Stimulated activated naive CD8-positive, alpha-beta T cell treated with anti-CD3 and anti-CD28 coated beads, Interleukin-15, amount 100 ng/mL, for 72 hours (primary cell): ENCODE measurements at regions not wholly inside any gene's neighbourhood (a gene's known extent, or its start where the extent isn't known, plus 50 kb on each side); places are given as distances from the start of the nearest gene placed in this dataset.
"Not testable (repeated sequence)": the region's sequence is repeated elsewhere in the genome, so short reads cannot be mapped to it uniquely, and the experiment has no call there.

Experiments used
- ATAC-seq: fragments of 150-1000 bp; cut with Tn5 transposase; 2 replicates; pipeline ENCODE4 v1.10.0; 2021; ENCODE audit warnings: mild to moderate bottlenecking, moderate library complexity
- DNase-seq, 2 donors: peaks; one replicate each; pipeline ENCODE4 v3.0.0; 2021 to 2022
- H3K27ac Mint-ChIP-seq, 2 donors: one replicate each; pipeline ENCODE4 v1.8.0; 2022; ENCODE audit warnings: mild to moderate bottlenecking in 2 of 2, mixed read lengths in 2 of 2, moderate library complexity in 2 of 2
- H3K27me3 Mint-ChIP-seq: one replicate; pipeline ENCODE4 v1.8.0; 2022; ENCODE audit warnings: mixed read lengths
- H3K4me1 Mint-ChIP-seq: one replicate; pipeline ENCODE4 v1.8.0; 2022; ENCODE audit warnings: mild to moderate bottlenecking, mixed read lengths
- H3K4me3 Mint-ChIP-seq, 2 donors: one replicate each; pipeline ENCODE4 v1.8.0; 2022; ENCODE audit warnings: mild to moderate bottlenecking in 2 of 2, mixed read lengths in 2 of 2, moderate library complexity in 1 of 2
- H3K9me3 Mint-ChIP-seq, 2 donors: one replicate each; pipeline ENCODE4 v1.8.0; 2022; ENCODE audit warnings: mixed read lengths in 2 of 2

GRCh38 chr22:11066458-11067285 is 4461.3 kb upstream of the OR11H1 start:
- peak overlapping the region in 1 of 2 donors; percentile 4 for H3K27ac Mint-ChIP-seq
- DNase-seq (no peak), ATAC-seq (peak; percentile 20)
- no peaks in the 10 kb centered on the region for H3K27me3 Mint-ChIP-seq
- H3K4me3 Mint-ChIP-seq, result no peak overlapping the region
- H3K9me3 Mint-ChIP-seq, result peaks cover 46 to 56% of the 10 kb centered on the region in 2 donors
- H3K4me1 Mint-ChIP-seq, result no peaks in the 10 kb centered on the region

GRCh38 chr22:11067286-11067871 is 4460.6 kb upstream of the OR11H1 start:
- peaks cover 46 to 55% of the 10 kb centered on the region in 2 donors for H3K9me3 Mint-ChIP-seq
- H3K27ac Mint-ChIP-seq, H3K27me3 Mint-ChIP-seq, H3K4me3 Mint-ChIP-seq, ATAC-seq, DNase-seq, H3K4me1 Mint-ChIP-seq: not testable (repeated sequence)

GRCh38 chr22:11067937-11068336 is 4460.1 kb upstream of the OR11H1 start:
- H3K4me1 Mint-ChIP-seq, H3K4me3 Mint-ChIP-seq, ATAC-seq, H3K27me3 Mint-ChIP-seq, DNase-seq, H3K27ac Mint-ChIP-seq: not testable (repeated sequence)
- peaks cover 45 to 49% of the 10 kb centered on the region in 2 donors for H3K9me3 Mint-ChIP-seq

- H3K27ac Mint-ChIP-seq, H3K4me1 Mint-ChIP-seq, H3K27me3 Mint-ChIP-seq, H3K4me3 Mint-ChIP-seq, ATAC-seq, DNase-seq: not testable (repeated sequence)
- peaks cover 40 to 45% of the 10 kb centered on the region in 2 donors for H3K9me3 Mint-ChIP-seq
Observed at GRCh38 chr22:11068406-11068805, 4459.6 kb upstream of the OR11H1 start.
